ENCODE measurements at regions not wholly inside any gene's neighbourhood (a gene's known extent, or its start where the extent isn't known, plus 50 kb on each side); places are given as distances from the start of the nearest gene placed in this dataset.

- no peak for DNase-seq (ENCODE audit: low spot score)
Measured at GRCh38 chr6:147820520-147820919, 312.0 kb downstream of the SAMD5 start.

GRCh38 chr6:147821295-147821897 is 312.9 kb downstream of the SAMD5 start:
- DNase-seq (ENCODE audit: low spot score) = no peak

DNA sequence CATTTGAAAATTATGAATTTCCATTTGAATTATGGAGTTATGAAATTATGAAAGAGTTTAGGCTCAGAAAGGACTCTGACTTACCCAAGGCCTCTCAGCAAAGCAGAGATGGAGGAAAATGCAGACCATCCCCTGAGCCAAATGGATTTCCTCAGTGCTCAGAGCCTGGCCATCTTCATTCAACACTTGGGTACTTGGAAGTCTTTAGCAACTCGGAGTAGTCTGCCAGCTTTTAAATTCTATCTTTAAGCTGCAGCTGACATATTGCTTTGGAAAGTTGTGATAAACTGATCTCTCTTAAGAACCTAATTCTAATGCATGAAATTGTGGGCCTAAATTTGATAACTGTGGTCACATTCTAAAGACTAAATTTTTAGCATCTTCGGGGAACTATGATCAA is 315.4 kb downstream of the SAMD5 start:
- DNase-seq (ENCODE audit: low spot score) = no peak

DNA sequence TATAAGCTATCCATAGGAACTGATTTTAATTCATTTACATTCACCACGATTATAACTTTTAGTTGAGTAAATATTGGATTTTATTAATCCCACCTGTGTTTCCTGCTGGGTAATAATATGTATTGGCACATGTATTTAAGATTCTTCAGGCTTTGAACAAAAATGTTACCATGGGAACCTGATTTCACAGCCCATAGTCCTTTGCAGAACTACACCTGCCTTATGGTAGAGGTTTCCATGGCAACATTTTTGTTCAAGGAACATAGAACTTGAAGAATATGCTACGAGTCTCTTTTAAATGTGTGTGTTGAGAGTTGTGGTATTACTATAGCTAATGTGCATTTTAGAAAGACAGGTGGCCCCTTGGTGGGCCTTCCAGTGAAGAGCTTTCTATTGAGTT is 317.4 kb downstream of the SAMD5 start:
- no peak for DNase-seq (ENCODE audit: low spot score)

DNA sequence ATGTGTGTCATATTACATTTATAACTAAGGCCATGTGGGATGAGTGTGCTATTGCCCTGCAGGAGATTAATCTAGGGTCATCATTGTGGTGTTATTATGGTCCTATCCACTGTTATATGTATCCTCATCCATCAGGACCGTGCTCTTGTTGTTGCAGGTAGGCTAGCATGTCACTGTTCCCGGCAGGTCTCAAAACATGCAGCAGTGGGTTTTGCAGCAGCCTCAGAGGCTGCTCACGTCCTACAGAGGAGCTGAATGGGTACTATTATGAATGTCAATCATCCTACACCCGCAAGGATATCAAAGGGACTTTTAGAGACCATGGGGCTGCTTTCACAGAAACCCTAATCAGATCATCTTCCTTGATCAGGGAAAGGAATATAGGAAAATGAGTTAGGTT is 318.2 kb downstream of the SAMD5 start:
- no peak for DNase-seq (ENCODE audit: low spot score)

DNA sequence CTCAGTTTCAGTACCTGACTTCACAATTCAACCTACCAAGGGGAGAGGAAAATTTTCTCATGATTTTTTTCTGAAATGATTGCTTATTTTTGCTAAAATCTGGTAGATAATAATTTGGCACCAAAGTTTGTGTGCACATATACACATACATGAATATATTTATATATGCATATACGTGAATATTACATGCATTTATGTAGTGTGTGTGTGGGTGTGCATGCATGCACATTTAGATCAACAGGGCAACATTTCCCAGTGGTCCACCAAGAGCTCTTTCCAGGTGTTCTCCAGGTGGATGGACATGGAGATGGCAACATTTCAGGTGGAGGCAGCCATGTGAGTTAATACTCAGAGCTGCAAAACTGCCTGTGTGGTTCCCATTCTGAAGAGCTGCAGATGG is 320.9 kb downstream of the SAMD5 start:
- no peak for DNase-seq (ENCODE audit: low spot score)

GRCh38 chr6:147829835-147830234 is 321.3 kb downstream of the SAMD5 start:
- DNase-seq (ENCODE audit: low spot score) = no peak

DNA sequence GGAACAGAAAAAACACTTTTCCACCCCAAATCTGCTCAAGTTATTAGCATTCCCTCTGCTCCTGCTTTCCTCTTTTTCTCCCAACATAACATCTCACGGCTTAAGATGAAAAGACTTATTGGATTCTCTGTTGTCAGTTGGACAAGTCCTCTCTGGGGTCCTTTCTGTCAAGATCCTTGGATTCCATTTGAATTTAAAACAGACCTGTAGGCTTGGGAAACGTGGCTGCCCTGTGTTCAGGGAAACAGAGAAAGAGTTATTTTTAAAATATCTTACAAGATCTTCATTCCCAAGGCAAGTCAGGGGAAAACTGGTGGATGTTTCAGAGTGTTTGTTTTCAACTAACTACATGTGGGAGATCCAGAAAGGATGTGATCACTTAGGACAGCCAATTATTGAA is 322.9 kb downstream of the SAMD5 start:
- DNase-seq (ENCODE audit: low spot score) = no peak

DNA sequence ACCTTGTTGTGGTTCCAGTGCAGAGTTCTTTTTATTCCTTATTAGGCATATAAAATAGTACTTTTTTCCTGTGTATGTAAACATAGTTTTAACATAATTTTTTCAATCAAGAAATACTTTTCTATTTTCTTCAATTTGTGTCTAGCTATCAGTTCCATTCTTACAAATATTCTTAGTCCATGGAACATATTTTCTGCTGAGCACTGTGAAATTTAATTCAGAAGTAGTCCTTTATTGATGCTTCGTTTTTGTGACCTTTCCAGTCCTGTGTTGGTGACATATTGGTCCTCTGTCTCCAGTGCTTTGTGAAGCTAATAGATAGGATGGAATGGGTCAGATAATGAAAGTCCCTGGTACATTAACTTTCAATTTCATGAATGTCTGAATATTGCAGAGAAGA is 325.1 kb downstream of the SAMD5 start:
- no peak for DNase-seq (ENCODE audit: low spot score)

- no peak for DNase-seq (ENCODE audit: low spot score)
Measured at GRCh38 chr6:147834084-147834776, 325.7 kb downstream of the SAMD5 start.

GRCh38 chr6:147837540-147837939 is 329.1 kb downstream of the SAMD5 start:
- DNase-seq (ENCODE audit: low spot score) = no peak

DNA sequence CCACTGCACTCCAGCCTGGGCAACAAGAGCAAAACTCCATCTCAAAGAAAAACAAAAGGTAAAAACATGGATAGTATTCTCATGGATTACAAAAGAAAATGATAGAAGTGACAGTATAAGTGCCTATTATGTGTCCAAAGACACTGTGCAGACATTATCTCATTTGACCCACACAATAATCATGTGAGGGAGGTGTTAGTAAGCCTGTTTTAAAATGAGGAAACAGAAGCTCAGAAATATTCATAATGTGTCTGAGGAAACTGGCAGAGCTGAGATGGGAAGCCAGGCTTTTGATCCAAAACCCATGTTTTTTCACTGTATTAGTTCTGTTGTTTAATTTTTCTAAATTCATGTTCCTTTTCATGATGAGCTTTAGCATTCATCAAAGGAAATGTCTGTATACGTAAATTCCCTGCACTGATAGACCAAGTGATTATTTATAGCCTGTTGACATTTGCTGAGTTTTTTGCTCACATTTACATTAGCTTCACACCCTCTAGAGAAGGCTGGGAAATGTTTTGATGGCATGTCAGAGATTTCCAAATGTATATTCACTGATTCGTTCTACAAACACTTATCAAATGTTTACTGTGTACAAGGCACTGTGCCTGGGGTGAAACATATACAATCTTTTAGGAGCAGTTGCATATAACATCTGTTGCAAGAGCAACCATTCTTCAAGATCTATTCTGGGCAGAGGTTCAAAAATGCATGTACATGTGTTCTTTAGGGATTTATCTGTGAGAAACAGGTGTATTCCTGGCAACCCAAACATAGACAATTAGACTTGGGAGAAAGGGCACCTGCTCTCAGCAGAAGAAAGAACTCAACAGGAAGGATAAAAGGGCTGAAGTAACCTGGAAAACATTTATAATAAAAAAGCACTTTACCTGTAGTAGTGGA is 331.5 kb downstream of the SAMD5 start:
- no peak for DNase-seq (ENCODE audit: low spot score)

DNA sequence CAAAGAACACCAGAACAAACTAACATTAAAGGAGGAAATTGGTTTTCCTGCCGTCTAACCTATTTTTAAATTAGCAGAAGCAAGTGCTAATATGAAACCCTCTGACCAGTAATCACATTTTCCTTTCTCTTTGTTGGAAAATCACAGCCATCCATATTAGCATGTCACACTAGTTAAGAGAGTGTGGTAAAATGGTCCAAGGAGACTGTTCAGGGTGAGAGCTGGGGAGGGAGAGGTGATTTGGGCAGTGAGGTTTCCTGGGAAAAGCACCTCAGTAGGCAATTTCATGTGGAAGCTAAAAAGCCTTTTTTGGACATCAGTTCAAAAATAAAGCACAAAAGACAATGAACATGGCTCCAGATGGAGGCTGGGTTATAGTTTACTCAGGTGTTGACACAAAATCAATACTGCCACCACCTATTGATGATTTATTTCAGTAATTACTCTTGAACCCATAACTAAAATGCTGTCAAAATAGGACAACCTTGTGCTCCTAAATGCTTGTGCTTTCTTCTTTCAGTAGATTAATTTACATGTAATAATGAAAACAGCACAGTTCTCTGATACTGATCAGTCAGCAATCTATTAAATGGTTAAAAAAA is 333.2 kb downstream of the SAMD5 start:
- DNase-seq (ENCODE audit: low spot score) = no peak

- DNase-seq (ENCODE audit: low spot score) = no peak
Measured at GRCh38 chr6:147849401-147850330, 341.2 kb downstream of the SAMD5 start.

DNA sequence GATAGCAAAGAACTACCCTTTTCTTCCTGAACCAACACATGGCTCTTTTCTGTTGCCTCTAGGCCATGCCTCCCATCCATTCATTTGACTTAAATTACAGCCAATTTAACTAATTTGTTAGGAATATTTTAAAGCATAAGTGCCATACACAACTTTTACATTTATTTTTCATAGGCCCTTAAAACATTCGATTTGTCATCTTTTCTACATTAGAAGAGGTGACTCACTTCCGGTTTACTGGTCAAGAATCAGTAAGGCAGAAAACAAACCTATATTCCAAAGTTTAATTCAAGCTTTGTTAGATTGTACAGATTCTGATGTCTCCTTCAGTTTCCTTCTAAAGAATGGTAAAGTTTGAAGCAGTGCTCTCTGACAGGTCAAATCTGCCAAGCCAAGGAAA is 344.3 kb downstream of the SAMD5 start:
- DNase-seq (ENCODE audit: low spot score) = no peak

GRCh38 chr6:147853574-147853973 is 345.1 kb downstream of the SAMD5 start:
- DNase-seq (ENCODE audit: low spot score) = no peak

DNA sequence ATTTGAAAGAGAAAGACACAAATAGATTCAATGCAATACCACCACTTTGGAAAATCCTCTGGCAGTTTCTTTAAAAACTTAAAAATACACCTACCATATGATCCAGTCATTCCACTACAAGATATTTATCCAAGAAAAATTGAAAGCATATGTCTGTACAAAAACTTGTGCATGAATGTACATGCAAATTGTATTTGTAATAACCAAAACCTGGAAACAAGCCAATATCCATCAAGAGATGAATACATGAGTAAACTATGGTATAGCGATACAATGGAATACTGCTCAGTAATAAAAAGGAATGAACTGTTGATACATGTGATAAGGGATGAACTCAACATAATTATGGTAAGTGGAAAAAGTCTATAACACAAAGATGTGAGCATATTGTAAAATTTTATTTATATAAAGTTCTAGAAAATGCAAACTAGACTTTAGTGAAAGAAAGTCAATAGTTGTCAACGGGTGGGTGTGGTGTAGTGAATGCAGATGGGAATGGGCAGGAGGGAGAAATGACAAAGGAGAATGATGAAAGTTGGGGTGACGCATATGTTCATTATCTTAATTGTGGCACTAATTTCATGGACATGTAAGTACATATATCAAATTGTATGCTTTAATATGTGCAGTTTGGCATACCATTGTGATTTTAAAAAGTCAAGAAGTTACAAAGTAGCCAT is 347.5 kb downstream of the SAMD5 start:
- DNase-seq (ENCODE audit: low spot score) = no peak

DNA sequence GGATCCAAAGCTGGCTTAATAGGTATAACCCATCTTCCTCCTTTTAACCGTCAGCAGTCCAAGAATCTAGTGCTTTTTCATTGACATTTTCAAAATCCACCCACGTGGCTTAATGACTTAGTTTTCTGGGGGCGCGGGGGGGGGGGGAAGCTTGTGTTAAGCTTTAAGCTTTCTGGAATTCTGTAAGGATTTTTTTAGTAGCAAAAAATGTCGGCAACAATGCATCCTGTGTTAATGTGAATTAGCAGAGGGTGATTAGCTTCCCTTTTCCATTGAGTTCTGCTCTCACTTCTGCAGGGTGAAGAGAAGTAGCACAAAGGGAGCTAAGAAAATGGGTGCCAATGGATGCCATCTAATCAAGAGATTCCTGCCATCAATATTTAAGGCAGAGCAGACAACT is 348.2 kb downstream of the SAMD5 start:
- DNase-seq (ENCODE audit: low spot score) = no peak

DNA sequence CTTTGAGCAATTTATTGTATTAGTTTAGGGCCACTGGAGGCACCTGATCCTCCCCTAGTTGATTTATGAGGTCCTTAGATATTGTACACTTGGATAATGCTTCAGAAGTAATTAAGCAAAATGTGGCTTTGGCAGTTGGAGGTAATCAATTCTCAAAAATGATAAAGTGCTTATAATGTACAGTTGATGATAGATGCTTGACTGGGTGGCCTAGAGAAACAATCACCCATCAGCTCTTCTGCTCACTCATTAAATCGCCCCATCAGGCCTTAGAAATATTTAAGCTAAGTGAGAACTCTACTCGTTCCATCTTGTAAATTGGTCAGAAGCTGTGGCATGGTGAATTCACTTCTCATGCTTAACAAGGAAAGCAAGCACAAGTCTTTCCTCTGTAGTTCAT is 349.9 kb downstream of the SAMD5 start:
- no peak for DNase-seq (ENCODE audit: low spot score)

DNA sequence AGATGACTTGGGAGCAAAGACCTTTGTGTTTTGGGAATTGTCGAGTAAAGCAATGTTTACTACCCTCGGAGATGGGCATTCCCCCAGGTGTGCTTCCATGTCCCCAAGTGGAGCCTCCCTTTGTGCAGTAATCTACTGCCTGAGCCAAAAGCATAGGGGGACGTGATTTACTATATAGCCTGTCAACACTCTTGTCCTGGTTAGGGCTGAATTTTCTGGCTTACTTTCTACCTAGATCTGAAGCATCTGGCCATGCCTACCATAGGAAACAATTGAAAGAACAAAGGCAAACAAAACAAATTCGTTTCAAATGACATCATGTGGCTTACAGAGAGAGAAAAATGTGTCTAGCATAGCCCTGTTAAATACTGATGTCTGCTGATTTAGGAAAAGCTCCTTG is 350.6 kb downstream of the SAMD5 start:
- no peak for DNase-seq (ENCODE audit: low spot score)

- DNase-seq (ENCODE audit: low spot score) = no peak
Measured at GRCh38 chr6:147861696-147862095, 353.2 kb downstream of the SAMD5 start.
